Activated B cell treated with CpG ODN at 0.5 μM for 24 hours (primary cell): ENCODE measurements at regions not wholly inside any gene's neighbourhood (a gene's known extent, or its start where the extent isn't known, plus 50 kb on each side); places are given as distances from the start of the nearest gene placed in this dataset.

Source experiments
- ATAC-seq: fragments of 200-7000 bp; cut with Tn5 transposase; one replicate; pipeline ENCODE4 v1.10.0; 2021; ENCODE audit warnings: low read depth, mild to moderate bottlenecking, moderate library complexity
- CTCF ChIA-PET: fragments of 350-600 bp; sonication (Branson Sonifier 250); formaldehyde crosslinking; loops from one replicate; lab custom pipeline; 2021; ENCODE audit warnings: antibody characterized with exemption; lab: Charles Lee
- POLR2A ChIA-PET: fragments of 350-600 bp; sonication (Branson Sonifier 250); formaldehyde crosslinking; loops from one replicate; lab custom pipeline; 2021; ENCODE audit warnings: antibody characterized with exemption; lab: Charles Lee
- DNase-seq: peaks from one replicate; pipeline ENCODE4 v3.0.0; 2022
- H3K27ac Mint-ChIP-seq: one replicate; pipeline ENCODE4 v1.8.0; 2020; ENCODE audit warnings: mixed read lengths
- H3K27me3 Mint-ChIP-seq: one replicate; pipeline ENCODE4 v1.8.0; 2021; ENCODE audit warnings: mixed read lengths
- H3K36me3 Mint-ChIP-seq: one replicate; pipeline ENCODE4 v1.8.0; 2021; ENCODE audit warnings: low read depth, mixed read lengths
- H3K4me1 Mint-ChIP-seq: one replicate; pipeline ENCODE4 v1.8.0; 2021; ENCODE audit warnings: mixed read lengths
- H3K4me3 Mint-ChIP-seq: one replicate; pipeline ENCODE4 v1.8.0; 2020; ENCODE audit warnings: mild to moderate bottlenecking, mixed read lengths
- H3K9me3 Mint-ChIP-seq: one replicate; pipeline ENCODE4 v1.8.0; 2020; ENCODE audit warnings: mixed read lengths
- intact Hi-C: fragments of 100-400 bp; cut with micrococcal nuclease; formaldehyde crosslinking; loops from one replicate; pipeline ENCODE4 v1.15.1; 2024
- TF ChIP-seq, protein P1 (sequence below): fragments of 200-600 bp; IDR thresholded peaks from one replicate; pipeline ENCODE4 v1.8.0; 2022; ENCODE audit warnings: antibody characterized with exemption, mild to moderate bottlenecking

GRCh38 chr13:33479105-33479504 lies 193.6 kb upstream of the STARD13 start:
- Mint-ChIP-seq H3K4me1 (no peaks in the 10 kb centered on the region), H3K4me3 (no peak overlapping the region), H3K27ac (no peak overlapping the region), H3K9me3 (peaks cover 13% of the 10 kb centered on the region), H3K27me3 (peaks cover 4% of the 10 kb centered on the region), H3K36me3 (peaks cover 2% of the 10 kb centered on the region)
- TF ChIP-seq, protein P1, sequence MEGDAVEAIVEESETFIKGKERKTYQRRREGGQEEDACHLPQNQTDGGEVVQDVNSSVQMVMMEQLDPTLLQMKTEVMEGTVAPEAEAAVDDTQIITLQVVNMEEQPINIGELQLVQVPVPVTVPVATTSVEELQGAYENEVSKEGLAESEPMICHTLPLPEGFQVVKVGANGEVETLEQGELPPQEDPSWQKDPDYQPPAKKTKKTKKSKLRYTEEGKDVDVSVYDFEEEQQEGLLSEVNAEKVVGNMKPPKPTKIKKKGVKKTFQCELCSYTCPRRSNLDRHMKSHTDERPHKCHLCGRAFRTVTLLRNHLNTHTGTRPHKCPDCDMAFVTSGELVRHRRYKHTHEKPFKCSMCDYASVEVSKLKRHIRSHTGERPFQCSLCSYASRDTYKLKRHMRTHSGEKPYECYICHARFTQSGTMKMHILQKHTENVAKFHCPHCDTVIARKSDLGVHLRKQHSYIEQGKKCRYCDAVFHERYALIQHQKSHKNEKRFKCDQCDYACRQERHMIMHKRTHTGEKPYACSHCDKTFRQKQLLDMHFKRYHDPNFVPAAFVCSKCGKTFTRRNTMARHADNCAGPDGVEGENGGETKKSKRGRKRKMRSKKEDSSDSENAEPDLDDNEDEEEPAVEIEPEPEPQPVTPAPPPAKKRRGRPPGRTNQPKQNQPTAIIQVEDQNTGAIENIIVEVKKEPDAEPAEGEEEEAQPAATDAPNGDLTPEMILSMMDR = no peak
- intact Hi-C loops = no loop called here
- ChIA-PET POLR2A (no interaction called here), CTCF (no interaction called here)
- DNase-seq (no peak), ATAC-seq (no peak)

GRCh38 chr13:33480561-33480960 lies 195.0 kb upstream of the STARD13 start:
- Mint-ChIP-seq H3K9me3 (peaks cover 20% of the 10 kb centered on the region), H3K4me1 (no peaks in the 10 kb centered on the region), H3K27me3 (peaks cover 6% of the 10 kb centered on the region), H3K27ac (no peak overlapping the region), H3K4me3 (no peak overlapping the region), H3K36me3 (peaks cover 2% of the 10 kb centered on the region)
- POLR2A ChIA-PET = no interaction called here
- TF ChIP-seq, protein P1 = no peak
- no peak for DNase-seq
- CTCF ChIA-PET = no interaction called here
- no peak for ATAC-seq
- intact Hi-C loops = no loop called here

DNA sequence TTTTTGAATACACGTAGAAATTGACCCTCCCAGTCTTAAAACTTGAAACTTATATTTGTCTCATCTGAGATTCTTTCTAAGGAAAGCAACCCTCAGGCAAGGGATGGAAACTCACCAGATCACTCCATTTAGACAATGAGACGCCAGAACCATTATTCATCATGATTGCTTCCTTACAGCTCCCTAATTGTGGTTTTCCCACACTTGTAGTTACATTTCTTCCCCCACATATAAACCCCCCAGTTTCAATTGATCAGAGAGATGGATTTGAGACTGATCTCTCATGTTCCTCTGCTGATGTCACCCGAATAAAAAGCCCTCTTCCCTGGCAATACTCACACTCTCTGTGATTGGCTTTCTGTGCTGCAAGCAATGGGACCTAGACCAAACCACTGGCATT lies 197.9 kb upstream of the STARD13 start:
- intact Hi-C loops = no loop called here
- H3K36me3 Mint-ChIP-seq = no peaks in the 10 kb centered on the region
- no peak overlapping the region for H3K4me3 Mint-ChIP-seq
- no peak for ATAC-seq
- CTCF ChIA-PET = no interaction called here
- TF ChIP-seq, protein P1 = no peak
- no peaks in the 10 kb centered on the region for H3K4me1 Mint-ChIP-seq
- POLR2A ChIA-PET = no interaction called here
- peaks cover 3% of the 10 kb centered on the region for H3K27me3 Mint-ChIP-seq
- peaks cover 11% of the 10 kb centered on the region for H3K9me3 Mint-ChIP-seq
- H3K27ac Mint-ChIP-seq = no peak overlapping the region
- DNase-seq = no peak

DNA sequence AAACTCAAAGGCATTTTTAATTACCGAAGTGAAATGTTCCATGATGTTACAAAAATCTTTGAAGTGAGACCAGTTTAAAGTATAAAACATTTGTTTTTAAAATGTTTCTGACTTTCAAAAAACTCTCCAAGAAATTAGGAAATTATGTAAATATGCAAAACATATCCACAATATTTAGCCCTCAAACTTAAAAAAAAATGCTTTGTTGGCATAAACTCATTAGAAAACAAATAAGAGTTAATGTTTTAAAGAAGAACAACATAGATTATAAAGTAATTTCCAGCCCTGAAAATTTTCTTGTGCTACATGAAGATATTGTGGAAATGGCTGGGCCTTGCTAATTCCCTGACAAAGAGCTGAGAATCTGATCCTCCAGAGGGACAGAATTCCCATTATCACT lies 199.7 kb upstream of the STARD13 start:
- ChIA-PET CTCF (no interaction called here), POLR2A (no interaction called here)
- H3K4me3 Mint-ChIP-seq = no peak overlapping the region
- H3K27ac Mint-ChIP-seq = no peak overlapping the region
- H3K36me3 Mint-ChIP-seq = no peaks in the 10 kb centered on the region
- TF ChIP-seq, protein P1 = no peak
- peaks cover 9% of the 10 kb centered on the region for H3K9me3 Mint-ChIP-seq
- DNase-seq (no peak), ATAC-seq (no peak)
- no peaks in the 10 kb centered on the region for H3K4me1 Mint-ChIP-seq
- intact Hi-C loops = no loop called here
- peaks cover 1% of the 10 kb centered on the region for H3K27me3 Mint-ChIP-seq

GRCh38 chr13:33487575-33488243 lies 202.2 kb upstream of the STARD13 start:
- CTCF ChIA-PET = interaction anchor here (1.0 kb wide), 1 partner anchor 258 kb away, joined by 4 read pairs; no protein-coding TSS in a partner anchor
- Mint-ChIP-seq H3K4me3 (no peak overlapping the region), H3K4me1 (no peaks in the 10 kb centered on the region), H3K36me3 (no peaks in the 10 kb centered on the region), H3K9me3 (peaks cover 9% of the 10 kb centered on the region), H3K27ac (no peak overlapping the region), H3K27me3 (peaks cover 1% of the 10 kb centered on the region)
- TF ChIP-seq, protein P1 = no peak
- DNase-seq (no peak), ATAC-seq (no peak)
- intact Hi-C loops = loop anchor here (2.0 kb wide), 1 partner anchor 259 kb away; no protein-coding TSS in a partner anchor
- POLR2A ChIA-PET = no interaction called here
